Endothelial cell of umbilical vein (primary cell): ENCODE measurements at regions not wholly inside any gene's neighbourhood (a gene's known extent, or its start where the extent isn't known, plus 50 kb on each side); places are given as distances from the start of the nearest gene placed in this dataset.

Experiments
- BruUV-seq: library from RNA; stranded (reverse); fragments of 400-500 nt; replicated peaks from 2 replicates; lab custom pipeline; 2021; lab: Mats Ljungman, UMichigan
- CTCF ChIA-PET: fragments of 300-600, 350-600 bp; sonication (Branson Sonifier 250); formaldehyde crosslinking; loops from one replicate; lab custom pipeline; 2021; ENCODE audit warnings: antibody characterized with exemption, inconsistent platforms; lab: Charles Lee
- POLR2A ChIA-PET: fragments of 300-600, 350-600 bp; sonication (Branson Sonifier 250); formaldehyde crosslinking; loops from one replicate; lab custom pipeline; 2021; ENCODE audit warnings: antibody characterized with exemption, inconsistent platforms; lab: Charles Lee
- DNase-seq: peaks from one replicate; pipeline ENCODE4 v3.0.0-alpha.2; 2011; ENCODE audit warnings: low read depth, low spot score
- FAIRE-seq: peaks from 2 replicates; lab custom pipeline; 2011; peaks lifted over from hg19 to GRCh38; lab: Jason Lieb, UNC
- H2AFZ ChIP-seq: 2 replicates; pipeline ENCODE4 v1.6.0; 2012; ENCODE audit warnings: low read depth, low read length, control low read depth, inconsistent platforms
- H3K27ac ChIP-seq: 2 replicates; pipeline ENCODE4 v1.5.1; 2011; ENCODE audit warnings: low read depth, mild to moderate bottlenecking, control low read depth, low read length, moderate library complexity; ENCODE audit not compliant: insufficient read depth
- H3K27me3 ChIP-seq, 2 experiments: 2 replicates each; pipeline versions ENCODE4 v1.6.0 to v1.6.1; 2011; ENCODE audit warnings: low read length in 2 of 2, mixed read lengths in 1 of 2; ENCODE audit not compliant: control insufficient read depth in 2 of 2, insufficient read depth in 2 of 2
- H3K36me3 ChIP-seq, 2 experiments: 2 replicates in 1 of 2; 3 replicates in 1 of 2; pipeline ENCODE4 v1.5.1; 2011; ENCODE audit warnings: low read length in 2 of 2, mild to moderate bottlenecking in 1 of 2, moderate library complexity in 1 of 2; ENCODE audit not compliant: control insufficient read depth in 2 of 2, insufficient read depth in 2 of 2; ENCODE audit errors: extremely low read depth in 1 of 2
- H3K4me1 ChIP-seq: 3 replicates; pipeline ENCODE4 v1.5.1; 2011; ENCODE audit warnings: mild to moderate bottlenecking, low read length; ENCODE audit not compliant: control insufficient read depth, insufficient read depth; ENCODE audit errors: extremely low read depth
- H3K4me2 ChIP-seq: 2 replicates; pipeline ENCODE4 v1.6.1; 2011; ENCODE audit warnings: low read length, control low read depth, mixed read lengths; ENCODE audit not compliant: insufficient read depth
- H3K4me3 ChIP-seq, 3 experiments: fragments of 200-600 bp in 1 of 3; sonication (generic), shearing (Covaris generic) in 1 of 3; replicated peaks in 1 of 3; 2 replicates each; pipeline ENCODE4 v1.5.1; 2011 to 2016; ENCODE audit warnings: control low read depth in 3 of 3, low read length in 3 of 3, mild to moderate bottlenecking in 2 of 3, inconsistent platforms in 1 of 3, low read depth in 1 of 3, moderate library complexity in 1 of 3; ENCODE audit not compliant: insufficient read depth in 1 of 3
- H3K79me2 ChIP-seq: 2 replicates; pipeline ENCODE4 v1.6.0; 2012; ENCODE audit warnings: low read length, inconsistent platforms; ENCODE audit not compliant: control insufficient read depth, insufficient read depth
- H3K9ac ChIP-seq: replicated peaks from 2 replicates; pipeline ENCODE3; 2011; ENCODE audit warnings: low read length, control low read depth; ENCODE audit not compliant: insufficient read depth; ENCODE audit errors: extremely low read depth
- H3K9me1 ChIP-seq: replicated peaks from 3 replicates; pipeline ENCODE4 v1.6.0; 2011; ENCODE audit warnings: mild to moderate bottlenecking, low read length; ENCODE audit not compliant: control insufficient read depth, insufficient read depth; ENCODE audit errors: extremely low read depth
- H3K9me3 ChIP-seq: replicated peaks from 2 replicates; pipeline ENCODE4 v1.5.1; 2012; ENCODE audit warnings: low read length, inconsistent platforms; ENCODE audit not compliant: control insufficient read depth, insufficient read depth
- H4K20me1 ChIP-seq: replicated peaks from 2 replicates; pipeline ENCODE3; 2011; ENCODE audit warnings: mild to moderate bottlenecking, low read length; ENCODE audit not compliant: control insufficient read depth, insufficient read depth; ENCODE audit errors: extremely low read depth
- CTCF ChIP-seq, 2 donors: IDR thresholded peaks; 1 replicate in 1 of 2; 2 replicates in 1 of 2; pipeline ENCODE4 v1.5.1; 2011; ENCODE audit warnings: low read length in 2 of 2, mild to moderate bottlenecking in 2 of 2, moderate library complexity in 2 of 2, control low read depth in 1 of 2, inconsistent platforms in 1 of 2, low read depth in 1 of 2; ENCODE audit not compliant: insufficient read depth in 1 of 2; ENCODE audit errors: extremely low read depth in 1 of 2
- EZH2 ChIP-seq: IDR thresholded peaks from 2 replicates; pipeline ENCODE4 v1.6.1; 2012; ENCODE audit warnings: borderline replicate concordance, low read depth, mild to moderate bottlenecking, moderate library complexity, low read length, inconsistent platforms; ENCODE audit not compliant: severe bottlenecking
- FOS ChIP-seq: IDR thresholded peaks from 2 replicates; pipeline ENCODE4 v1.6.1; 2011; ENCODE audit warnings: mild to moderate bottlenecking, low read length, moderate library complexity, borderline replicate concordance; ENCODE audit not compliant: insufficient read depth
- GATA2 ChIP-seq: IDR thresholded peaks from 2 replicates; pipeline ENCODE4 v1.7.0; 2011; ENCODE audit warnings: low read depth, mild to moderate bottlenecking, moderate library complexity, mixed read lengths, low read length; ENCODE audit not compliant: insufficient read length, insufficient read depth
- JUN ChIP-seq: IDR thresholded peaks from 2 replicates; pipeline ENCODE4 v1.6.1; 2011; ENCODE audit warnings: borderline replicate concordance, low read depth; ENCODE audit not compliant: insufficient read length, insufficient read depth
- MAX ChIP-seq: IDR thresholded peaks from 2 replicates; pipeline ENCODE4 v1.6.1; 2011; ENCODE audit not compliant: insufficient read depth, insufficient read length
- MYC ChIP-seq: IDR thresholded peaks from one replicate; pipeline ENCODE4 v1.6.1; 2011; ENCODE audit warnings: mild to moderate bottlenecking, low read depth, low read length
- POLR2A ChIP-seq: IDR thresholded peaks from 2 replicates; pipeline ENCODE4 v1.6.1; 2012; ENCODE audit warnings: low read depth, mild to moderate bottlenecking, control low read depth, low read length
- POLR2AphosphoS5 ChIP-seq: IDR thresholded peaks from 2 replicates; pipeline ENCODE4 v1.6.1; 2012; ENCODE audit warnings: low read depth, mild to moderate bottlenecking, control low read depth, low read length, moderate library complexity; ENCODE audit not compliant: insufficient read depth
- dilution Hi-C: fragments of 300-500 bp; cut with MboI; formaldehyde crosslinking; loops from one replicate; pipeline ENCODE4 v1.15.0; 2019; ENCODE audit warnings: low sequenced_read_pairs; ENCODE audit not compliant: extremely low pct_ligation_motif_present
- intact Hi-C: fragments of 100-400 bp; cut with micrococcal nuclease; formaldehyde crosslinking; loops from one replicate; pipeline ENCODE4 v1.10.0; 2022

- no peak overlapping the region for H3K27ac ChIP-seq
- no peak overlapping the region for H3K9ac ChIP-seq
- H3K36me3 ChIP-seq = no peaks in the 10 kb centered on the region
- no TSS peak for BruUV-seq
- H3K4me1 ChIP-seq = no peaks in the 10 kb centered on the region
- no peak overlapping the region for H2AFZ ChIP-seq
- intact Hi-C loops = no loop called here
- H4K20me1 ChIP-seq = no peaks in the 10 kb centered on the region
- ChIA-PET POLR2A (no interaction called here), CTCF (no interaction called here)
- H3K27me3 ChIP-seq = no peaks in the 10 kb centered on the region
- H3K79me2 ChIP-seq = no peaks in the 10 kb centered on the region
- no peaks in the 10 kb centered on the region for H3K9me1 ChIP-seq
- no peak overlapping the region for H3K4me2 ChIP-seq
- FAIRE-seq = no peak
- TF ChIP-seq FOS (no peak), MAX (no peak), CTCF (IDR thresholded peaks at IDR 0.05; ENCODE audit: extremely low read depth in 1 of 2, insufficient read depth in 1 of 2, low read depth in 1 of 2, low read length in 2 of 2) (no peak), POLR2A (no peak), POLR2AphosphoS5 (no peak), MYC (no peak), JUN (no peak), EZH2 (no peak), GATA2 (no peak)
- no peaks in the 10 kb centered on the region for H3K9me3 ChIP-seq
- dilution Hi-C loops = no loop called here
- H3K4me3 ChIP-seq = no peak overlapping the region
- no peak for DNase-seq
These were observed 488.4 kb upstream of the TECRL start for GRCh38 chr4:64897683-64898082.
